ENCODE measurements at regions not wholly inside any gene's neighbourhood (a gene's known extent, or its start where the extent isn't known, plus 50 kb on each side); places are given as distances from the start of the nearest gene placed in this dataset.

DNA sequence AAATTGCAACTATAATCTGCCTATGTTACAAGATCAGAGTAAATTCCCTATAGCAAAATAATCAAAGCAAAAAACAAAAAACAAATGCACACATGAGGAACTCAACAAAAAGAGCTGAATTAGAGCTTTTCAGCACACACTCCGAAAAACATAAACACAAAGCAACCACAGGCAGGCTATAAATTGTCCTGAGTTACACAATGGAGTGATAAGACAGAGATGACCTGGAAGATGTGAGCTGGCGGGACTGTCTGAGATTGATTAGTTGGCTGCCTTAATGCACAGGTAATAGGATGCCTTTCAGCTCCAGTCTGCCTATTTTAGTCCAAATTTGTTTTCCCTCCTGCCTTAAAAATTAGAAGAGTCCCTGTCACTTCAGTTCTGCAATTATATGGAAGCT is 159.0 kb upstream of the FNDC3A start:
- Histone ChIP-seq H3K9ac (ENCODE audit: insufficient read depth in 1 of 2, low read length in 2 of 2) (no peak overlapping the region), H3K9me3 (ENCODE audit: control insufficient read depth in 4 of 4, insufficient read depth in 3 of 4, low read length in 3 of 4) (no peaks in the 10 kb centered on the region), H3K4me3 (no peak overlapping the region), H3K27ac (ENCODE audit: low read depth in 1 of 2, low read length in 1 of 2) (no peak overlapping the region), H3K36me3 (ENCODE audit: control insufficient read depth in 4 of 4, insufficient read depth in 4 of 4, low read length in 4 of 4) (no peaks in the 10 kb centered on the region), H3K27me3 (ENCODE audit: control insufficient read depth in 3 of 3, insufficient read depth in 3 of 3, low read length in 2 of 3) (no peaks in the 10 kb centered on the region), H3K4me1 (ENCODE audit: control insufficient read depth in 5 of 5, insufficient read depth in 5 of 5, low read length in 5 of 5) (peaks cover 0 to 11% (median 0%) of the 10 kb centered on the region in 5 donors)
- DNase-seq = peak in 1 of 3 donors; percentile 32
- no peak for ATAC-seq (ENCODE audit: insufficient read depth, low FRiP score)
- TF ChIP-seq, protein P1, sequence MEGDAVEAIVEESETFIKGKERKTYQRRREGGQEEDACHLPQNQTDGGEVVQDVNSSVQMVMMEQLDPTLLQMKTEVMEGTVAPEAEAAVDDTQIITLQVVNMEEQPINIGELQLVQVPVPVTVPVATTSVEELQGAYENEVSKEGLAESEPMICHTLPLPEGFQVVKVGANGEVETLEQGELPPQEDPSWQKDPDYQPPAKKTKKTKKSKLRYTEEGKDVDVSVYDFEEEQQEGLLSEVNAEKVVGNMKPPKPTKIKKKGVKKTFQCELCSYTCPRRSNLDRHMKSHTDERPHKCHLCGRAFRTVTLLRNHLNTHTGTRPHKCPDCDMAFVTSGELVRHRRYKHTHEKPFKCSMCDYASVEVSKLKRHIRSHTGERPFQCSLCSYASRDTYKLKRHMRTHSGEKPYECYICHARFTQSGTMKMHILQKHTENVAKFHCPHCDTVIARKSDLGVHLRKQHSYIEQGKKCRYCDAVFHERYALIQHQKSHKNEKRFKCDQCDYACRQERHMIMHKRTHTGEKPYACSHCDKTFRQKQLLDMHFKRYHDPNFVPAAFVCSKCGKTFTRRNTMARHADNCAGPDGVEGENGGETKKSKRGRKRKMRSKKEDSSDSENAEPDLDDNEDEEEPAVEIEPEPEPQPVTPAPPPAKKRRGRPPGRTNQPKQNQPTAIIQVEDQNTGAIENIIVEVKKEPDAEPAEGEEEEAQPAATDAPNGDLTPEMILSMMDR (IDR thresholded peaks at IDR 0.05; ENCODE audit: control extremely low read depth, extremely low read depth) = no peak
- WGBS, 2 donors = 54 to 58% methylated on average over 2 of the region's 2 CpGs

DNA sequence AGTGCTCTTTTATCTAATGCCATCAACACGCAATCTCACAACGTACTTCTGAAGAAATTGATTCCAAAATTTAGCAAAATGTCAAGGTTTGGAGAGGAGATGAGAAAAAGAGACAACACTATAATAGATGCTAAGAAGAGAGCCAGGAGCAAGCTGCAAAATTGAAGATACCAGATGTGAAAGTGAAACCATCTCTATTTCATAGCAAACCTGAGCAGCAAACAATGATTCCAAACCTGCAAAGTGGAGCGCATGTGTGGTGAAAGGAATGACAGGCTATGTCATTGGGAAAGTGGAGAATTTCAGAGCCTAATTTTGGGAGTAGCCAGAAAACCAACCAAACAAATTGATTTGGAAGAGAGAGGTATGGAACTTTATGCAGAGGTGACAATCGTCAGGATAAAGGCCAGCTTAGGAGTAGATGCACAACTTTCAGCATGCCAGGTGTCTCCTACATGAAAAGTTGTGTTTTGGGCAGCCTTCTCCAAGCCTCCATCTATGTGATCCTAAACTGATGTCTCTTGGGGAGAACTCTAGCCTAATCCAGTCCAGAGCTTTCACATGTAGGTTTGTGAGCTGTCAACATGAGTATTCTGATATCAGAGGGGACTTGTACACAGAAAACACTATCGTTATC is 158.4 kb upstream of the FNDC3A start:
- Histone ChIP-seq H3K36me3 (ENCODE audit: control insufficient read depth in 4 of 4, insufficient read depth in 4 of 4, low read length in 4 of 4) (no peaks in the 10 kb centered on the region), H3K4me1 (ENCODE audit: control insufficient read depth in 5 of 5, insufficient read depth in 5 of 5, low read length in 5 of 5) (peaks cover 0 to 11% (median 0%) of the 10 kb centered on the region in 5 donors), H3K4me3 (no peak overlapping the region), H3K27me3 (ENCODE audit: control insufficient read depth in 3 of 3, insufficient read depth in 3 of 3, low read length in 2 of 3) (no peaks in the 10 kb centered on the region), H3K9me3 (ENCODE audit: control insufficient read depth in 4 of 4, insufficient read depth in 3 of 4, low read length in 3 of 4) (no peaks in the 10 kb centered on the region), H3K27ac (ENCODE audit: low read depth in 1 of 2, low read length in 1 of 2) (no peak overlapping the region), H3K9ac (ENCODE audit: insufficient read depth in 1 of 2, low read length in 2 of 2) (no peak overlapping the region)
- DNase-seq (no peak), ATAC-seq (ENCODE audit: insufficient read depth, low FRiP score) (no peak)
- 70 to 84% methylated on average over 5 of the region's 5 CpGs for WGBS, 2 donors
- TF ChIP-seq, protein P1 (IDR thresholded peaks at IDR 0.05; ENCODE audit: control extremely low read depth, extremely low read depth) = no peak

GRCh38 chr13:48818495-48819356 is 157.0 kb upstream of the FNDC3A start:
- no peak overlapping the region for H3K27ac ChIP-seq (ENCODE audit: low read depth in 1 of 2, low read length in 1 of 2)
- 86 to 91% methylated on average over 3 of the region's 3 CpGs for WGBS, 2 donors
- no peaks in the 10 kb centered on the region for H3K27me3 ChIP-seq (ENCODE audit: control insufficient read depth in 3 of 3, insufficient read depth in 3 of 3, low read length in 2 of 3)
- no peak overlapping the region for H3K4me3 ChIP-seq
- DNase-seq (peak in 1 of 3 donors; percentile 29), ATAC-seq (ENCODE audit: insufficient read depth, low FRiP score) (peak; percentile 27)
- H3K4me1 ChIP-seq (ENCODE audit: control insufficient read depth in 5 of 5, insufficient read depth in 5 of 5, low read length in 5 of 5) = peaks cover 0 to 11% (median 0%) of the 10 kb centered on the region in 5 donors
- no peaks in the 10 kb centered on the region for H3K36me3 ChIP-seq (ENCODE audit: control insufficient read depth in 4 of 4, insufficient read depth in 4 of 4, low read length in 4 of 4)
- no peak overlapping the region for H3K9ac ChIP-seq (ENCODE audit: insufficient read depth in 1 of 2, low read length in 2 of 2)
- TF ChIP-seq, protein P1 (IDR thresholded peaks at IDR 0.05; ENCODE audit: control extremely low read depth, extremely low read depth) = no peak
- H3K9me3 ChIP-seq (ENCODE audit: control insufficient read depth in 4 of 4, insufficient read depth in 3 of 4, low read length in 3 of 4) = no peaks in the 10 kb centered on the region

All from lung (tissue), 11 donors.